ENCODE measurements at regions not wholly inside any gene's neighbourhood (a gene's known extent, or its start where the extent isn't known, plus 50 kb on each side); places are given as distances from the start of the nearest gene placed in this dataset.

- no peak for DNase-seq (ENCODE audit: low read depth, low spot score)
Observed at GRCh38 chr13:105552078-105552477, 983.4 kb downstream of the EFNB2 start.

GRCh38 chr13:105547851-105548250 is 987.6 kb downstream of the EFNB2 start:
- no peak for DNase-seq (ENCODE audit: low read depth, low spot score)

- DNase-seq (ENCODE audit: low read depth, low spot score), result no peak
Observed at GRCh38 chr13:105545811-105546210, 989.7 kb downstream of the EFNB2 start.

GRCh38 chr13:105543742-105544141 is 991.7 kb downstream of the EFNB2 start:
- DNase-seq (ENCODE audit: low read depth, low spot score), result no peak

GRCh38 chr13:105541565-105541964 is 993.9 kb downstream of the EFNB2 start:
- no peak for DNase-seq (ENCODE audit: low read depth, low spot score)

- DNase-seq (ENCODE audit: low read depth, low spot score), result no peak
Observed at GRCh38 chr13:105538346-105538745, 997.1 kb downstream of the EFNB2 start.

- DNase-seq (ENCODE audit: low read depth, low spot score), result no peak
Observed at GRCh38 chr13:105537113-105537512, 998.3 kb downstream of the EFNB2 start.

- DNase-seq (ENCODE audit: low read depth, low spot score), result no peak
Observed at GRCh38 chr13:105530468-105530867, 1005.0 kb downstream of the EFNB2 start.

- DNase-seq (ENCODE audit: low read depth, low spot score), result no peak
Observed at GRCh38 chr13:105527127-105527526, 1008.3 kb downstream of the EFNB2 start.

- no peak for DNase-seq (ENCODE audit: low read depth, low spot score)
Observed at GRCh38 chr13:105519771-105520170, 1015.7 kb downstream of the EFNB2 start.

GRCh38 chr13:105518086-105518485 is 1017.4 kb downstream of the EFNB2 start:
- DNase-seq (ENCODE audit: low read depth, low spot score), result peak; percentile 35

GRCh38 chr13:105514401-105514800 is 1021.1 kb downstream of the EFNB2 start:
- no peak for DNase-seq (ENCODE audit: low read depth, low spot score)

- no peak for DNase-seq (ENCODE audit: low read depth, low spot score)
Observed at GRCh38 chr13:105513448-105513847, 1022.0 kb downstream of the EFNB2 start.

- no peak for DNase-seq (ENCODE audit: low read depth, low spot score)
Observed at GRCh38 chr13:105509981-105510762, 1025.3 kb downstream of the EFNB2 start.

GRCh38 chr13:105506463-105506862 is 1029.0 kb downstream of the EFNB2 start:
- no peak for DNase-seq (ENCODE audit: low read depth, low spot score)

- no peak for DNase-seq (ENCODE audit: low read depth, low spot score)
Observed at GRCh38 chr13:105502193-105502592, 1033.3 kb downstream of the EFNB2 start.

- DNase-seq (ENCODE audit: low read depth, low spot score), result no peak
Observed at GRCh38 chr13:105497597-105497996, 1037.9 kb downstream of the EFNB2 start.

GRCh38 chr13:105492216-105492615 is 1043.2 kb downstream of the EFNB2 start:
- DNase-seq (ENCODE audit: low read depth, low spot score), result no peak

GRCh38 chr13:105491345-105491744 is 1044.1 kb downstream of the EFNB2 start:
- DNase-seq (ENCODE audit: low read depth, low spot score), result no peak

GRCh38 chr13:105485081-105485480 is 1050.4 kb downstream of the EFNB2 start:
- DNase-seq (ENCODE audit: low read depth, low spot score), result no peak

- peak; percentile 6 for DNase-seq (ENCODE audit: low read depth, low spot score)
Observed at GRCh38 chr13:105474983-105475610, 1060.4 kb downstream of the EFNB2 start.

GRCh38 chr13:105471673-105472072 is 1063.8 kb downstream of the EFNB2 start:
- DNase-seq (ENCODE audit: low read depth, low spot score), result no peak

- no peak for DNase-seq (ENCODE audit: low read depth, low spot score)
Observed at GRCh38 chr13:105466376-105466775, 1069.1 kb downstream of the EFNB2 start.
